Smooth muscle cell (in vitro differentiated cells): ENCODE measurements at regions not wholly inside any gene's neighbourhood (a gene's known extent, or its start where the extent isn't known, plus 50 kb on each side); places are given as distances from the start of the nearest gene placed in this dataset.

Experiments used
- DNase-seq: peaks from one replicate; lab custom pipeline; 2025; ENCODE audit not compliant: unreplicated experiment; lab: John Stamatoyannopoulos, UW
- H2AFZ ChIP-seq: fragments of 200-600 bp; sonication (generic); 2 replicates; pipeline ENCODE4 v1.6.0; 2016; ENCODE audit warnings: antibody characterized with exemption, low read depth, mild to moderate bottlenecking
- H3F3A ChIP-seq: fragments of 200-600 bp; sonication (generic); 2 replicates; pipeline ENCODE4 v1.6.0; 2017; ENCODE audit warnings: antibody characterized with exemption, low read depth
- H3K27ac ChIP-seq: fragments of 200-600 bp; sonication (generic); 2 replicates; pipeline ENCODE4 v1.5.1; 2016; ENCODE audit warnings: low read depth, mild to moderate bottlenecking
- H3K27me3 ChIP-seq: fragments of 200-600 bp; sonication (generic); 2 replicates; pipeline ENCODE4 v1.6.1; 2016; ENCODE audit warnings: low read depth, mild to moderate bottlenecking
- H3K36me3 ChIP-seq: fragments of 200-600 bp; sonication (generic); 2 replicates; pipeline ENCODE4 v1.5.1; 2016; ENCODE audit warnings: low read depth
- H3K4me1 ChIP-seq: fragments of 200-600 bp; sonication (generic); 2 replicates; pipeline ENCODE4 v1.5.1; 2016; ENCODE audit warnings: low read depth
- H3K4me2 ChIP-seq: fragments of 200-600 bp; sonication (generic); 2 replicates; pipeline ENCODE4 v1.6.0; 2016; ENCODE audit warnings: mild to moderate bottlenecking
- H3K4me3 ChIP-seq: fragments of 200-600 bp; sonication (generic); 2 replicates; pipeline ENCODE4 v1.5.1; 2016; ENCODE audit warnings: mild to moderate bottlenecking
- H3K79me2 ChIP-seq: fragments of 200-600 bp; sonication (generic); 2 replicates; pipeline ENCODE4 v1.6.0; 2016; ENCODE audit warnings: low read depth, mild to moderate bottlenecking
- H3K9ac ChIP-seq: fragments of 200-600 bp; sonication (generic); 2 replicates; pipeline ENCODE4 v1.6.0; 2016; ENCODE audit warnings: low read depth
- H3K9me3 ChIP-seq: fragments of 200-600 bp; sonication (generic); replicated peaks from 2 replicates; pipeline ENCODE4 v1.5.1; 2016; ENCODE audit warnings: low read depth
- H4K20me1 ChIP-seq: fragments of 200-600 bp; sonication (generic); 2 replicates; pipeline ENCODE4 v1.6.0; 2016; ENCODE audit warnings: low read depth
- CTCF ChIP-seq: fragments of 200-600 bp; sonication (generic); IDR thresholded peaks from 2 replicates; pipeline ENCODE4 v1.5.1; 2017; ENCODE audit warnings: borderline replicate concordance, mild to moderate bottlenecking, antibody characterized with exemption; ENCODE audit not compliant: insufficient read depth, poor library complexity, severe bottlenecking
- WGBS: methylation state at CpG from one replicate; pipeline ENCODE4 v1.1.7; 2016; ENCODE audit warnings: low lambda C conversion rate; 5-methylcytosine and 5-hydroxymethylcytosine counted together

GRCh38 chr7:86137343-86137742 is 506.4 kb upstream of the GRM3 start:
- Histone ChIP-seq H3K4me3 (no peak overlapping the region), H3K4me1 (no peaks in the 10 kb centered on the region), H3K9ac (no peak overlapping the region), H3K4me2 (no peak overlapping the region), H3K36me3 (no peaks in the 10 kb centered on the region), H2AFZ (no peak overlapping the region), H3K27me3 (no peaks in the 10 kb centered on the region), H4K20me1 (no peaks in the 10 kb centered on the region), H3K9me3 (no peaks in the 10 kb centered on the region), H3K79me2 (no peaks in the 10 kb centered on the region), H3K27ac (no peak overlapping the region), H3F3A (no peaks in the 10 kb centered on the region)
- TF ChIP-seq CTCF = no peak
- no peak for DNase-seq

- no peak overlapping the region for H3K4me3 ChIP-seq
- no peak for TF ChIP-seq CTCF
- H3K27ac ChIP-seq = no peak overlapping the region
- H3K4me1 ChIP-seq = no peaks in the 10 kb centered on the region
- no peak for DNase-seq
- H3K27me3 ChIP-seq = no peaks in the 10 kb centered on the region
- no peaks in the 10 kb centered on the region for H3K79me2 ChIP-seq
- 84% methylated on average over 10 of the region's 10 CpGs for WGBS
- H4K20me1 ChIP-seq = no peaks in the 10 kb centered on the region
- H3K4me2 ChIP-seq = no peak overlapping the region
- no peaks in the 10 kb centered on the region for H3K9me3 ChIP-seq
- H2AFZ ChIP-seq = no peak overlapping the region
- H3K9ac ChIP-seq = no peak overlapping the region
- no peaks in the 10 kb centered on the region for H3F3A ChIP-seq
- no peaks in the 10 kb centered on the region for H3K36me3 ChIP-seq
These were observed 513.4 kb upstream of the GRM3 start for GRCh38 chr7:86130268-86130667.

DNA sequence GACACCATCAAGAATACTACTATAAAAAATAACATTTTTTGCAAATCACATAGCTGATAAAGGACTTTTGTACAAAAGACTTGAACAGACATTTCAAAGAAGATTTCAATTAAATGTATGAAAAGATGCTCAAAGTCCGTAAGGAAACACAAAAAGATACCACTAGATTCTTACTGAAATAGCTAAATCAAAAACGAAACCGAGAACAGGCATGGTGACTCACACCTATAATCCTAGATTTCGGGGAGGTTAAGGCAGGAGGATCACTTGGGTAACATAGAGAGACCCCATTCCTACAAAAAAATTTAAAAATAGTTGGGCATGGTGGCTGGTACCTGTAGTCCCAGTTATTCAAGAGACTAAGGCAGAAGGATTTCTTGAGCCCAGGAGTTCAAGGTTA is 520.2 kb upstream of the GRM3 start:
- Histone ChIP-seq H3K36me3 (no peaks in the 10 kb centered on the region), H4K20me1 (no peaks in the 10 kb centered on the region), H3K79me2 (no peaks in the 10 kb centered on the region), H3K9ac (no peak overlapping the region), H3K27ac (no peak overlapping the region), H3K4me3 (no peak overlapping the region), H3F3A (no peaks in the 10 kb centered on the region), H3K4me1 (no peaks in the 10 kb centered on the region), H3K9me3 (no peaks in the 10 kb centered on the region), H3K4me2 (no peak overlapping the region), H3K27me3 (no peaks in the 10 kb centered on the region), H2AFZ (no peak overlapping the region)
- no peak for TF ChIP-seq CTCF
- no peak for DNase-seq
- WGBS = 92% methylated on average over 4 of the region's 4 CpGs

GRCh38 chr7:86094166-86094669 is 549.5 kb upstream of the GRM3 start:
- no peak for DNase-seq
- no peak overlapping the region for H3K9ac ChIP-seq
- H3K9me3 ChIP-seq = no peaks in the 10 kb centered on the region
- no peak overlapping the region for H2AFZ ChIP-seq
- H4K20me1 ChIP-seq = no peaks in the 10 kb centered on the region
- no peaks in the 10 kb centered on the region for H3K36me3 ChIP-seq
- no peak overlapping the region for H3K27ac ChIP-seq
- H3K79me2 ChIP-seq = no peaks in the 10 kb centered on the region
- 81% methylated on average over 1 of the region's 1 CpG for WGBS
- H3F3A ChIP-seq = no peaks in the 10 kb centered on the region
- no peak for TF ChIP-seq CTCF
- H3K4me1 ChIP-seq = no peaks in the 10 kb centered on the region
- H3K27me3 ChIP-seq = no peaks in the 10 kb centered on the region
- no peak overlapping the region for H3K4me3 ChIP-seq
- H3K4me2 ChIP-seq = no peak overlapping the region
